H1 (cell line): ENCODE measurements at regions not wholly inside any gene's neighbourhood (a gene's known extent, or its start where the extent isn't known, plus 50 kb on each side); places are given as distances from the start of the nearest gene placed in this dataset.

Source experiments
- CTCF ChIA-PET: fragments of 300-600 bp; sonication (Branson Sonifier 250); formaldehyde crosslinking; loops from one replicate; lab custom pipeline; 2021; ENCODE audit not compliant: partially characterized antibody; lab: Charles Lee
- POLR2A ChIA-PET: fragments of 300-600 bp; sonication (Branson Sonifier 250); formaldehyde crosslinking; loops from one replicate; lab custom pipeline; 2021; ENCODE audit warnings: inconsistent platforms; ENCODE audit not compliant: partially characterized antibody; lab: Charles Lee
- DNase-seq, 2 experiments: peaks; one replicate each; pipeline versions ENCODE4 v3.0.0 to v3.0.0-alpha.2; 2010 to 2022; ENCODE audit warnings: low spot score in 2 of 2, low read depth in 1 of 2, mixed read lengths in 1 of 2
- FAIRE-seq: peaks from 2 replicates; lab custom pipeline; 2011; peaks lifted over from hg19 to GRCh38; lab: Jason Lieb, UNC
- H2AFZ ChIP-seq: 2 replicates; pipeline ENCODE4 v1.8.1; 2012; ENCODE audit warnings: low read length, inconsistent platforms
- H2AK5ac ChIP-seq: 2 replicates; pipeline ENCODE4 v1.6.1; 2013; ENCODE audit warnings: low read depth, low read length
- H2BK120ac ChIP-seq: replicated peaks from 2 replicates; pipeline ENCODE3; 2013; ENCODE audit warnings: low read depth, low read length, inconsistent platforms
- H2BK12ac ChIP-seq: 2 replicates; pipeline ENCODE4 v1.6.1; 2013; ENCODE audit warnings: low read depth, low read length
- H2BK15ac ChIP-seq: 2 replicates; pipeline ENCODE4 v1.6.1; 2013; ENCODE audit warnings: low read length
- H2BK20ac ChIP-seq: 2 replicates; pipeline ENCODE4 v1.6.1; 2013; ENCODE audit warnings: low read length
- H2BK5ac ChIP-seq: 2 replicates; pipeline ENCODE4 v1.6.1; 2013; ENCODE audit warnings: low read depth, low read length
- H3K14ac ChIP-seq: 2 replicates; pipeline ENCODE4 v1.6.1; 2013; ENCODE audit warnings: inconsistent platforms; ENCODE audit not compliant: insufficient read length
- H3K18ac ChIP-seq: 2 replicates; pipeline ENCODE4 v1.6.1; 2013; ENCODE audit warnings: low read length; ENCODE audit errors: extremely low read depth
- H3K23ac ChIP-seq: 2 replicates; pipeline ENCODE4 v1.6.1; 2013; ENCODE audit warnings: inconsistent platforms; ENCODE audit not compliant: insufficient read length
- H3K23me2 ChIP-seq: 2 replicates; pipeline ENCODE4 v1.6.1; 2013; ENCODE audit warnings: low read depth, low read length
- H3K27ac ChIP-seq: 2 replicates; pipeline ENCODE4 v1.6.1; 2011; ENCODE audit warnings: low read depth, low read length, inconsistent platforms
- H3K27me3 ChIP-seq, 4 experiments: replicated peaks in 1 of 4; 1 replicate in 1 of 4; 2 replicates in 3 of 4; pipeline versions ENCODE4 v1.6.1 to v1.8.1; 2011 to 2013; ENCODE audit warnings: low read length in 3 of 4, mild to moderate bottlenecking in 3 of 4, inconsistent platforms in 2 of 4, mixed read lengths in 2 of 4, moderate library complexity in 1 of 4; ENCODE audit not compliant: control insufficient read depth in 3 of 4, insufficient read depth in 3 of 4; ENCODE audit errors: extremely low read depth in 1 of 4
- H3K36me3 ChIP-seq, 4 experiments: 2 replicates each; pipeline versions ENCODE4 v1.6.1 to v1.8.1; 2011 to 2013; ENCODE audit warnings: mild to moderate bottlenecking in 4 of 4, low read length in 3 of 4, moderate library complexity in 2 of 4, control low read depth in 1 of 4, inconsistent platforms in 1 of 4; ENCODE audit not compliant: insufficient read depth in 4 of 4, control insufficient read depth in 2 of 4
- H3K4ac ChIP-seq: replicated peaks from 2 replicates; pipeline ENCODE3; 2013; ENCODE audit warnings: low read length, low read depth, mixed read lengths, inconsistent platforms; ENCODE audit not compliant: insufficient read length
- H3K4me1 ChIP-seq, 4 experiments: replicated peaks in 1 of 4; 1 replicate in 1 of 4; 2 replicates in 3 of 4; pipeline versions ENCODE4 v1.6.1 to v1.8.1; 2011 to 2013; ENCODE audit warnings: low read length in 3 of 4, inconsistent platforms in 2 of 4, mixed read lengths in 1 of 4; ENCODE audit not compliant: insufficient read depth in 4 of 4, control insufficient read depth in 3 of 4
- H3K4me2 ChIP-seq, 2 experiments: 2 replicates each; pipeline versions ENCODE4 v1.6.1 to v1.8.1; 2011 to 2013; ENCODE audit warnings: low read depth in 2 of 2, low read length in 2 of 2, control low read depth in 1 of 2, inconsistent platforms in 1 of 2, mild to moderate bottlenecking in 1 of 2; ENCODE audit not compliant: insufficient read depth in 1 of 2
- H3K4me3 ChIP-seq, 4 experiments: fragments of 200-600, 300-600 bp in 1 of 4; sonication (generic), shearing (Covaris generic), sonication (Bioruptor Twin) in 1 of 4; 2 replicates each; pipeline versions ENCODE4 v1.5.1 to v1.8.1; 2011 to 2016; ENCODE audit warnings: low read length in 4 of 4, low read depth in 3 of 4, control low read depth in 2 of 4, inconsistent platforms in 2 of 4, mild to moderate bottlenecking in 2 of 4, mixed read lengths in 1 of 4, moderate library complexity in 1 of 4; ENCODE audit not compliant: insufficient read depth in 2 of 4; ENCODE audit errors: extremely low read depth in 1 of 4
- H3K56ac ChIP-seq: replicated peaks from 2 replicates; pipeline ENCODE3; 2013; ENCODE audit warnings: low read depth, mild to moderate bottlenecking, mixed read lengths, low read length, inconsistent platforms; ENCODE audit not compliant: insufficient read length
- H3K79me1 ChIP-seq: 2 replicates; pipeline ENCODE4 v1.6.1; 2013; ENCODE audit warnings: low read depth, low read length, control low read depth
- H3K79me2 ChIP-seq, 2 experiments: 2 replicates each; pipeline versions ENCODE4 v1.6.1 to v1.8.1; 2012 to 2013; ENCODE audit warnings: low read length in 2 of 2, mild to moderate bottlenecking in 2 of 2, inconsistent platforms in 1 of 2; ENCODE audit not compliant: insufficient read depth in 2 of 2, control insufficient read depth in 1 of 2
- H3K9ac ChIP-seq, 4 experiments: replicated peaks in 1 of 4; 1 replicate in 1 of 4; 2 replicates in 3 of 4; pipeline versions ENCODE4 v1.6.1 to v1.8.1; 2011 to 2013; ENCODE audit warnings: low read depth in 3 of 4, low read length in 3 of 4, control low read depth in 2 of 4, mild to moderate bottlenecking in 2 of 4, moderate library complexity in 2 of 4, inconsistent platforms in 1 of 4; ENCODE audit errors: extremely low read depth in 1 of 4
- H3K9me3 ChIP-seq, 2 experiments: 2 replicates each; pipeline versions ENCODE4 v1.6.1 to v1.8.1; 2012 to 2013; ENCODE audit warnings: mild to moderate bottlenecking in 2 of 2, moderate library complexity in 2 of 2, control low read depth in 1 of 2, inconsistent platforms in 1 of 2, low read depth in 1 of 2, low read length in 1 of 2, mixed read lengths in 1 of 2; ENCODE audit not compliant: insufficient read depth in 2 of 2
- H4K20me1 ChIP-seq, 2 experiments: replicated peaks in 1 of 2; 2 replicates each; pipeline versions ENCODE3 to v1.8.1; 2011 to 2013; ENCODE audit warnings: inconsistent platforms in 2 of 2, low read length in 2 of 2, mild to moderate bottlenecking in 1 of 2; ENCODE audit not compliant: insufficient read depth in 2 of 2, control insufficient read depth in 1 of 2
- H4K5ac ChIP-seq: 2 replicates; pipeline ENCODE4 v1.6.1; 2013; ENCODE audit warnings: low read length, low read depth, mixed read lengths, inconsistent platforms; ENCODE audit not compliant: insufficient read length
- H4K8ac ChIP-seq: 2 replicates; pipeline ENCODE4 v1.8.0; 2013; ENCODE audit warnings: mild to moderate bottlenecking, moderate library complexity, low read length, inconsistent platforms; ENCODE audit not compliant: insufficient read depth; ENCODE audit errors: extremely low read depth
- H4K91ac ChIP-seq: replicated peaks from 2 replicates; pipeline ENCODE3; 2013; ENCODE audit warnings: low read length, mixed read lengths, inconsistent platforms; ENCODE audit not compliant: insufficient read length
- CBX5 ChIP-seq: fragments of 300-800, 300-1000 bp; sonication (generic); IDR thresholded peaks from 2 replicates; pipeline ENCODE4 v1.7.1; 2016; ENCODE audit warnings: antibody characterized with exemption, low read length, low read depth
- CBX8 ChIP-seq: fragments of 300-800, 300-1000 bp; sonication (generic); IDR thresholded peaks from 2 replicates; pipeline ENCODE4 v1.7.1; 2016; ENCODE audit warnings: low read depth, low read length, borderline replicate concordance
- CTBP2 ChIP-seq: IDR thresholded peaks from 2 replicates; pipeline ENCODE4 v1.7.0; 2011; ENCODE audit warnings: borderline replicate concordance, mild to moderate bottlenecking, moderate library complexity, mixed read lengths, low read length; ENCODE audit not compliant: insufficient read depth, insufficient read length
- GTF2F1 ChIP-seq: IDR thresholded peaks from 2 replicates; pipeline ENCODE4 v1.6.1; 2012; ENCODE audit warnings: low read depth, low read length, improper control_type of control experiment, borderline replicate concordance
- PHF8 ChIP-seq: fragments of 200-600 bp; sonication (generic); conservative IDR thresholded peaks from 2 replicates; pipeline ENCODE4 v1.7.1; 2012; ENCODE audit warnings: low read depth, mild to moderate bottlenecking, inconsistent platforms, low read length, moderate library complexity
- POLR2AphosphoS5 ChIP-seq: IDR thresholded peaks from 2 replicates; pipeline ENCODE4 v1.6.1; 2011; ENCODE audit warnings: low read depth, low read length
- RNF2 ChIP-seq: fragments of 200-900, 300-1000 bp; sonication (generic); IDR thresholded peaks from 2 replicates; pipeline ENCODE4 v1.7.1; 2016; ENCODE audit warnings: borderline replicate concordance, low read depth, mild to moderate bottlenecking, antibody characterized with exemption, low read length; ENCODE audit not compliant: poor library complexity, severe bottlenecking; ENCODE audit errors: missing control alignments
- RXRA ChIP-seq: IDR thresholded peaks from 2 replicates; pipeline ENCODE4 v1.6.1; 2011; ENCODE audit warnings: low read depth, mild to moderate bottlenecking, low read length, moderate library complexity; ENCODE audit not compliant: insufficient read depth
- SIRT6 ChIP-seq: IDR thresholded peaks from one replicate; pipeline ENCODE4 v1.7.1; 2012; ENCODE audit warnings: low read length, inconsistent platforms
- TBP ChIP-seq: IDR thresholded peaks from 2 replicates; pipeline ENCODE4 v1.6.1; 2011; ENCODE audit warnings: low read depth, low read length, improper control_type of control experiment
- TCF12 ChIP-seq: IDR thresholded peaks from 2 replicates; pipeline ENCODE4 v1.6.1; 2011; ENCODE audit warnings: low read depth, mild to moderate bottlenecking, low read length
- WGBS, 2 experiments: shearing (Covaris generic) in 1 of 2; methylation state at CpG; one replicate each; pipeline versions ENCODE4 v1.1.6 to v1.1.7; 2013 to 2015; ENCODE audit warnings: low lambda C conversion rate in 2 of 2, mixed read lengths in 2 of 2, inconsistent platforms in 1 of 2, low coverage in 1 of 2, missing lambda C conversion rate in 1 of 2; ENCODE audit not compliant: insufficient replicate concordance in 2 of 2, insufficient coverage in 1 of 2, insufficient read length in 1 of 2; ENCODE audit errors: extremely low coverage in 1 of 2, missing lambda C conversion rate in 1 of 2; 5-methylcytosine and 5-hydroxymethylcytosine counted together

- Histone ChIP-seq H3K23me2 (no peaks in the 10 kb centered on the region), H3K79me1 (no peaks in the 10 kb centered on the region), H2BK20ac (no peak overlapping the region), H2BK120ac (no peak overlapping the region), H2BK15ac (no peak overlapping the region), H4K8ac (no peak overlapping the region), H3K23ac (no peak overlapping the region), H3K4me2 (no peak overlapping the region), H3K14ac (no peak overlapping the region), H3K27me3 (no peaks in the 10 kb centered on the region), H2AFZ (no peak overlapping the region), H4K91ac (no peak overlapping the region), H2BK5ac (no peak overlapping the region), H3K4ac (no peak overlapping the region), H3K4me1 (no peaks in the 10 kb centered on the region), H3K36me3 (no peaks in the 10 kb centered on the region), H3K4me3 (no peak overlapping the region), H4K5ac (no peak overlapping the region), H3K56ac (no peak overlapping the region), H2AK5ac (no peak overlapping the region), H2BK12ac (no peak overlapping the region), H3K79me2 (no peaks in the 10 kb centered on the region), H3K9me3 (peaks cover 2 to 7% of the 10 kb centered on the region in 2 experiments; a peak in 2 of 4 replicates), H3K9ac (no peak overlapping the region), H4K20me1 (no peaks in the 10 kb centered on the region), H3K18ac (no peak overlapping the region), H3K27ac (no peak overlapping the region)
- CTCF ChIA-PET = interaction anchor here (0.8 kb wide), 1 partner anchor 37 kb away, joined by 3 read pairs; no protein-coding TSS in a partner anchor
- FAIRE-seq (no peak), DNase-seq (no peak)
- POLR2A ChIA-PET = no interaction called here
- TF ChIP-seq SIRT6 (no peak), POLR2AphosphoS5 (no peak), TBP (no peak), CTBP2 (no peak), CBX8 (no peak), CBX5 (no peak), GTF2F1 (no peak), TCF12 (no peak), RXRA (no peak), RNF2 (no peak), PHF8 (no peak)
- 71% methylated on average over 2 of the region's 2 CpGs; no CpG with 5 or more reads in 1 of the 2 experiments for WGBS, 2 experiments
These were observed 102.3 kb upstream of the WDR72 start for GRCh38 chr15:53861792-53862191.
